ENCODE measurements at regions not wholly inside any gene's neighbourhood (a gene's known extent, or its start where the extent isn't known, plus 50 kb on each side); places are given as distances from the start of the nearest gene placed in this dataset.

GRCh38 chr1:48054232-48054631, 57.0 kb upstream of the TRABD2B start:
- no peak for TF ChIP-seq CREB5 (CRISPR knock-in tag; IDR thresholded peaks at IDR 0.05; ENCODE audit: low read depth)
- no peak for TF ChIP-seq POU6F1 (CRISPR knock-in tag; IDR thresholded peaks at IDR 0.05; ENCODE audit: borderline replicate concordance, low read depth)
- no peak for TF ChIP-seq ZNF8 (CRISPR knock-in tag; IDR thresholded peaks at IDR 0.05)
- no peak for TF ChIP-seq PATZ1 (CRISPR knock-in tag; IDR thresholded peaks at IDR 0.05; ENCODE audit: borderline replicate concordance)
- no peak for TF ChIP-seq TSHZ2 (CRISPR knock-in tag; IDR thresholded peaks at IDR 0.05)
- TF ChIP-seq RARB (CRISPR knock-in tag; IDR thresholded peaks at IDR 0.05), result no peak
- no peak for TF ChIP-seq TOX (CRISPR knock-in tag; IDR thresholded peaks at IDR 0.05; ENCODE audit: borderline replicate concordance)
- no peak for TF ChIP-seq ZFP30 (CRISPR knock-in tag; IDR thresholded peaks at IDR 0.05)

All from SK-N-SH treated with all-trans-retinoic acid at 6 μM for 48 hours (cell line).